Ectodermal cell (in vitro differentiated cells): ENCODE measurements at regions not wholly inside any gene's neighbourhood (a gene's known extent, or its start where the extent isn't known, plus 50 kb on each side); places are given as distances from the start of the nearest gene placed in this dataset.

Experiments
- H3K27ac ChIP-seq: 2 replicates; pipeline ENCODE4 v1.7.0; 2013; ENCODE audit warnings: mild to moderate bottlenecking, low read depth, low read length; ENCODE audit not compliant: insufficient read depth, poor library complexity, severe bottlenecking
- H3K27me3 ChIP-seq: 2 replicates; pipeline ENCODE4 v1.7.0; 2013; ENCODE audit warnings: mild to moderate bottlenecking, low read length; ENCODE audit not compliant: insufficient read depth, control insufficient read depth, poor library complexity, severe bottlenecking
- H3K36me3 ChIP-seq: one replicate; pipeline ENCODE4 v1.7.0; 2013; ENCODE audit warnings: low read length; ENCODE audit not compliant: control insufficient read depth, insufficient read depth
- H3K4me1 ChIP-seq: one replicate; pipeline ENCODE4 v1.7.0; 2013; ENCODE audit warnings: low read length; ENCODE audit not compliant: control insufficient read depth, insufficient read depth
- H3K4me3 ChIP-seq: 2 replicates; pipeline ENCODE4 v1.7.0; 2013; ENCODE audit warnings: low read depth, low read length, control low read depth; ENCODE audit not compliant: insufficient read depth
- H3K9me3 ChIP-seq: 2 replicates; pipeline ENCODE4 v1.7.0; 2013; ENCODE audit warnings: mild to moderate bottlenecking, low read length, moderate library complexity; ENCODE audit not compliant: control insufficient read depth
- WGBS, 2 experiments: methylation state at CpG; one replicate each; pipeline ENCODE4 v1.1.7; 2013; ENCODE audit warnings: missing lambda C conversion rate in 2 of 2; 5-methylcytosine and 5-hydroxymethylcytosine counted together

GRCh38 chr5:104171958-104172690 lies 609.5 kb upstream of the NUDT12 start:
- H3K4me1 ChIP-seq: no peaks in the 10 kb centered on the region
- H3K36me3 ChIP-seq: no peaks in the 10 kb centered on the region
- no peak overlapping the region for H3K4me3 ChIP-seq
- H3K27me3 ChIP-seq: no peaks in the 10 kb centered on the region
- 87 to 93% methylated on average over 2 of the region's 3 CpGs for WGBS, 2 experiments
- no peak overlapping the region for H3K27ac ChIP-seq
- no peaks in the 10 kb centered on the region for H3K9me3 ChIP-seq

GRCh38 chr5:104170926-104171325 lies 608.3 kb upstream of the NUDT12 start:
- no peaks in the 10 kb centered on the region for H3K27me3 ChIP-seq
- no peaks in the 10 kb centered on the region for H3K9me3 ChIP-seq
- no peak overlapping the region for H3K27ac ChIP-seq
- H3K36me3 ChIP-seq: no peaks in the 10 kb centered on the region
- H3K4me1 ChIP-seq: no peaks in the 10 kb centered on the region
- H3K4me3 ChIP-seq: no peak overlapping the region

- H3K4me3 ChIP-seq: no peak overlapping the region
- H3K27me3 ChIP-seq: no peaks in the 10 kb centered on the region
- no peak overlapping the region for H3K27ac ChIP-seq
- H3K4me1 ChIP-seq: no peaks in the 10 kb centered on the region
- H3K36me3 ChIP-seq: no peaks in the 10 kb centered on the region
- no peaks in the 10 kb centered on the region for H3K9me3 ChIP-seq
- 98 to 100% methylated on average over 1 to 2 of the region's 2 CpGs for WGBS, 2 experiments
Observed at GRCh38 chr5:104146652-104147051, 584.1 kb upstream of the NUDT12 start.

GRCh38 chr5:104139840-104140239 lies 577.3 kb upstream of the NUDT12 start:
- no peak overlapping the region for H3K4me3 ChIP-seq
- H3K27ac ChIP-seq: no peak overlapping the region
- WGBS, 2 experiments: 100% methylated on average over 1 to 2 of the region's 3 CpGs
- no peaks in the 10 kb centered on the region for H3K4me1 ChIP-seq
- no peaks in the 10 kb centered on the region for H3K27me3 ChIP-seq
- no peaks in the 10 kb centered on the region for H3K9me3 ChIP-seq
- no peaks in the 10 kb centered on the region for H3K36me3 ChIP-seq

GRCh38 chr5:104130320-104130719 lies 567.7 kb upstream of the NUDT12 start:
- 96 to 100% methylated on average over 1 to 3 of the region's 3 CpGs for WGBS, 2 experiments
- H3K4me3 ChIP-seq: no peak overlapping the region
- H3K4me1 ChIP-seq: no peaks in the 10 kb centered on the region
- no peak overlapping the region for H3K27ac ChIP-seq
- no peaks in the 10 kb centered on the region for H3K36me3 ChIP-seq
- no peaks in the 10 kb centered on the region for H3K27me3 ChIP-seq
- H3K9me3 ChIP-seq: peaks cover 2% of the 10 kb centered on the region

- Histone ChIP-seq H3K27me3 (no peaks in the 10 kb centered on the region), H3K4me1 (no peaks in the 10 kb centered on the region), H3K9me3 (no peaks in the 10 kb centered on the region), H3K36me3 (no peaks in the 10 kb centered on the region), H3K4me3 (no peak overlapping the region), H3K27ac (no peak overlapping the region)
- 88 to 89% methylated on average over 2 to 5 of the region's 5 CpGs for WGBS, 2 experiments
Observed at GRCh38 chr5:104128348-104128747, 565.8 kb upstream of the NUDT12 start.

GRCh38 chr5:104126980-104127379 lies 564.4 kb upstream of the NUDT12 start:
- Histone ChIP-seq H3K4me3 (no peak overlapping the region), H3K4me1 (no peaks in the 10 kb centered on the region), H3K36me3 (no peaks in the 10 kb centered on the region), H3K27me3 (no peaks in the 10 kb centered on the region), H3K9me3 (no peaks in the 10 kb centered on the region), H3K27ac (no peak overlapping the region)
- 71 to 100% methylated on average over 1 of the region's 1 CpG for WGBS, 2 experiments

GRCh38 chr5:104119529-104119928 lies 556.9 kb upstream of the NUDT12 start:
- Histone ChIP-seq H3K36me3 (no peaks in the 10 kb centered on the region), H3K9me3 (no peaks in the 10 kb centered on the region), H3K27me3 (no peaks in the 10 kb centered on the region), H3K27ac (no peak overlapping the region), H3K4me3 (no peak overlapping the region), H3K4me1 (no peaks in the 10 kb centered on the region)

GRCh38 chr5:104111632-104112031 lies 549.0 kb upstream of the NUDT12 start:
- H3K9me3 ChIP-seq: no peaks in the 10 kb centered on the region
- H3K27ac ChIP-seq: no peak overlapping the region

GRCh38 chr5:104096451-104096850 lies 533.9 kb upstream of the NUDT12 start:
- no peaks in the 10 kb centered on the region for H3K36me3 ChIP-seq
- no peaks in the 10 kb centered on the region for H3K4me1 ChIP-seq
- no peaks in the 10 kb centered on the region for H3K9me3 ChIP-seq
- H3K27me3 ChIP-seq: no peaks in the 10 kb centered on the region
- H3K4me3 ChIP-seq: no peak overlapping the region
- WGBS, 2 experiments: 98 to 99% methylated on average over 3 to 5 of the region's 5 CpGs
- H3K27ac ChIP-seq: no peak overlapping the region

More at GRCh38 chr5:104111632-104112031, 549.0 kb upstream of the NUDT12 start:
- Histone ChIP-seq H3K27me3 (no peaks in the 10 kb centered on the region), H3K4me3 (no peak overlapping the region), H3K4me1 (no peaks in the 10 kb centered on the region), H3K36me3 (no peaks in the 10 kb centered on the region)
- WGBS, 2 experiments: 100% methylated on average over 1 of the region's 2 CpGs

- Histone ChIP-seq H3K4me1 (no peaks in the 10 kb centered on the region), H3K9me3 (no peaks in the 10 kb centered on the region), H3K36me3 (no peaks in the 10 kb centered on the region), H3K27ac (no peak overlapping the region), H3K27me3 (no peaks in the 10 kb centered on the region), H3K4me3 (no peak overlapping the region)
- 91 to 93% methylated on average over 2 of the region's 2 CpGs for WGBS, 2 experiments
Observed at GRCh38 chr5:104095527-104095926, 532.9 kb upstream of the NUDT12 start.
